OCI-LY1 (cell line): ENCODE measurements at regions not wholly inside any gene's neighbourhood (a gene's known extent, or its start where the extent isn't known, plus 50 kb on each side); places are given as distances from the start of the nearest gene placed in this dataset.
"Not testable (repeated sequence)": the region's sequence is repeated elsewhere in the genome, so short reads cannot be mapped to it uniquely, and the experiment has no call there.

Experiments used
- H2AFZ ChIP-seq: fragments of 200-600 bp; sonication (generic), shearing (Covaris generic); 2 replicates; pipeline ENCODE4 v1.6.0; 2014; ENCODE audit warnings: antibody characterized with exemption, mild to moderate bottlenecking, low read length
- H3F3A ChIP-seq: fragments of 200-600 bp; sonication (generic), shearing (Covaris generic); 2 replicates; pipeline ENCODE4 v1.6.0; 2014; ENCODE audit warnings: mild to moderate bottlenecking, antibody characterized with exemption, low read length, moderate library complexity; ENCODE audit not compliant: insufficient read depth
- H3K27ac ChIP-seq: fragments of 200-600 bp; sonication (generic); 2 replicates; pipeline ENCODE4 v1.5.1; 2014; ENCODE audit warnings: low read length, mixed run types, mild to moderate bottlenecking, low read depth; ENCODE audit not compliant: poor library complexity, severe bottlenecking
- H3K27me3 ChIP-seq: fragments of 200-600 bp; sonication (generic); 2 replicates; pipeline ENCODE4 v1.6.0; 2014; ENCODE audit warnings: antibody characterized with exemption, mild to moderate bottlenecking, low read length, moderate library complexity; ENCODE audit not compliant: insufficient read depth
- H3K36me3 ChIP-seq: fragments of 200-600 bp; sonication (generic); 2 replicates; pipeline ENCODE4 v1.6.1; 2014; ENCODE audit warnings: mild to moderate bottlenecking, antibody characterized with exemption, low read length, moderate library complexity, mixed read lengths; ENCODE audit not compliant: insufficient read depth
- H3K4me1 ChIP-seq: fragments of 200-600 bp; sonication (generic); 2 replicates; pipeline ENCODE4 v1.5.1; 2014; ENCODE audit warnings: mild to moderate bottlenecking, low read length, moderate library complexity; ENCODE audit not compliant: insufficient read depth, severe bottlenecking
- H3K4me2 ChIP-seq: fragments of 200-600 bp; sonication (generic), shearing (Covaris generic); 2 replicates; pipeline ENCODE4 v1.6.1; 2014; ENCODE audit warnings: low read length
- H3K4me3 ChIP-seq: fragments of 200-600 bp; sonication (generic); 2 replicates; pipeline ENCODE4 v1.5.1; 2014; ENCODE audit warnings: low read length, low read depth, mild to moderate bottlenecking, mixed read lengths; ENCODE audit not compliant: poor library complexity, severe bottlenecking
- H3K79me2 ChIP-seq: fragments of 200-600 bp; shearing (Covaris generic); 2 replicates; pipeline ENCODE4 v1.6.1; 2016; ENCODE audit warnings: mixed run types, low read length, mixed read lengths; ENCODE audit not compliant: insufficient read depth
- H3K9ac ChIP-seq: fragments of 200-600 bp; sonication (generic), shearing (Covaris generic); 2 replicates; pipeline ENCODE4 v1.6.1; 2014; ENCODE audit warnings: mild to moderate bottlenecking, low read length, mixed read lengths
- H3K9me2 ChIP-seq: fragments of 200-600 bp; sonication (generic), shearing (Covaris generic); 2 replicates; pipeline ENCODE4 v1.6.1; 2014; ENCODE audit warnings: low read depth, mild to moderate bottlenecking, low read length, mixed read lengths
- H3K9me3 ChIP-seq: fragments of 200-600 bp; shearing (Covaris generic); 2 replicates; pipeline ENCODE4 v1.6.1; 2014; ENCODE audit warnings: low read length, mixed read lengths
- H4K20me1 ChIP-seq: fragments of 200-600 bp; sonication (generic), shearing (Covaris generic); 2 replicates; pipeline ENCODE4 v1.6.0; 2016; ENCODE audit warnings: mild to moderate bottlenecking, low read length; ENCODE audit not compliant: insufficient read depth
- EZH2 ChIP-seq: fragments of 200-600 bp; sonication (generic), shearing (Covaris generic); IDR thresholded peaks from 2 replicates; pipeline ENCODE4 v1.8.0; 2017; ENCODE audit warnings: borderline replicate concordance, mixed run types, mild to moderate bottlenecking, antibody characterized with exemption, low read length, moderate library complexity, mixed read lengths
- TF ChIP-seq, protein P1 (sequence below): fragments of 200-600 bp; sonication (generic), shearing (Covaris generic); IDR thresholded peaks from 2 replicates; pipeline ENCODE4 v1.5.1; 2017; ENCODE audit warnings: mild to moderate bottlenecking, antibody characterized with exemption, low read length, moderate library complexity, mixed read lengths

DNA sequence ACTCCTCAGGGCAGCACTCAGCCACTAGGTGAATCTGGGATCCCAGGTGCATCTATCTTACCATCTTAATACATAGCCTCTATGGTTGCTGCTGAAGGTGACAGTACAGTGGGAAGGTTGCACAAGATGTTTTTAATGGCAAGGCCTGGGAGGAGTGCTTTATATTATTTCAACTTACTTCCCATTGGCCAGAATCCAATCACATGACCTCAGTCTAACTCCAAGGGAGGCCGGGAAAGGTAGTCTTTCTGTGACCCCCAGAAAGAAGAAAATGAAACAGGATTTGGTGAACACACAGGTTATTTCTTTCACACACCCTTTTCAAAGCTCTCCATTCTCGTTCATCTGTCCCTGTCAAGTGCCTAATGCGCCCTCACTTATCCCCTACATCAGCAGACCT lies 189.1 kb upstream of the ATP6AP2 start:
- Histone ChIP-seq H3K27me3 (no peaks in the 10 kb centered on the region), H4K20me1 (no peaks in the 10 kb centered on the region), H2AFZ (no peak overlapping the region), H3K9me2 (no peaks in the 10 kb centered on the region), H3K4me2 (no peak overlapping the region), H3K9ac (no peak overlapping the region), H3K9me3 (no peaks in the 10 kb centered on the region), H3K27ac (no peak overlapping the region), H3K36me3 (no peaks in the 10 kb centered on the region), H3K79me2 (no peaks in the 10 kb centered on the region), H3K4me3 (no peak overlapping the region), H3F3A (no peaks in the 10 kb centered on the region), H3K4me1 (no peaks in the 10 kb centered on the region)
- TF ChIP-seq, protein P1, sequence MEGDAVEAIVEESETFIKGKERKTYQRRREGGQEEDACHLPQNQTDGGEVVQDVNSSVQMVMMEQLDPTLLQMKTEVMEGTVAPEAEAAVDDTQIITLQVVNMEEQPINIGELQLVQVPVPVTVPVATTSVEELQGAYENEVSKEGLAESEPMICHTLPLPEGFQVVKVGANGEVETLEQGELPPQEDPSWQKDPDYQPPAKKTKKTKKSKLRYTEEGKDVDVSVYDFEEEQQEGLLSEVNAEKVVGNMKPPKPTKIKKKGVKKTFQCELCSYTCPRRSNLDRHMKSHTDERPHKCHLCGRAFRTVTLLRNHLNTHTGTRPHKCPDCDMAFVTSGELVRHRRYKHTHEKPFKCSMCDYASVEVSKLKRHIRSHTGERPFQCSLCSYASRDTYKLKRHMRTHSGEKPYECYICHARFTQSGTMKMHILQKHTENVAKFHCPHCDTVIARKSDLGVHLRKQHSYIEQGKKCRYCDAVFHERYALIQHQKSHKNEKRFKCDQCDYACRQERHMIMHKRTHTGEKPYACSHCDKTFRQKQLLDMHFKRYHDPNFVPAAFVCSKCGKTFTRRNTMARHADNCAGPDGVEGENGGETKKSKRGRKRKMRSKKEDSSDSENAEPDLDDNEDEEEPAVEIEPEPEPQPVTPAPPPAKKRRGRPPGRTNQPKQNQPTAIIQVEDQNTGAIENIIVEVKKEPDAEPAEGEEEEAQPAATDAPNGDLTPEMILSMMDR, result no peak
- TF ChIP-seq EZH2, result no peak

DNA sequence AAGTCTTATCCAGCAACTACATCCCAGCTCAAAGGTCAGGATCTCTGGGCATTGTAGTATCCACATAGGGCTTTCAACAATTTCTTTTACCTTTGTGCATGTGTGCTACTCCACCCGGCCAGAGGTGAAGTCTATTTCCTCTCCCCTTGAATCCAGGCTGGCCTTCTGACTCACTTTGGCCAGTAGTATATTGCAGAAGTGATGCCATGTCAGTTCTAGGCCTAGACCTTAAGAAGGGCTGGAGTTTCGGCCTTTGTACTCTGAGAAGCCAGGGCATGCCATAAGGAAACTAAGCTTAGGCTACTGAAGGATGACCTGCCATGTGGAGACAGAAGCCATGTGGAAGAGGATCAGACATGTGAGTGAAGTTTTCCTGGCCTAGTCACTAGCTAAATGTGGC lies 191.2 kb upstream of the ATP6AP2 start:
- H3K36me3 ChIP-seq, result no peaks in the 10 kb centered on the region
- H3K27ac ChIP-seq, result no peak overlapping the region
- no peak for TF ChIP-seq EZH2
- TF ChIP-seq, protein P1, result no peak
- H3K27me3 ChIP-seq, result no peaks in the 10 kb centered on the region
- H3K9me3 ChIP-seq, result no peaks in the 10 kb centered on the region
- no peaks in the 10 kb centered on the region for H3K4me1 ChIP-seq
- H3K9ac ChIP-seq, result no peak overlapping the region
- H2AFZ ChIP-seq, result no peak overlapping the region
- H3K4me3 ChIP-seq, result no peak overlapping the region
- no peak overlapping the region for H3K4me2 ChIP-seq
- H4K20me1 ChIP-seq, result no peaks in the 10 kb centered on the region
- H3K9me2 ChIP-seq, result no peaks in the 10 kb centered on the region
- H3F3A ChIP-seq, result no peaks in the 10 kb centered on the region
- no peaks in the 10 kb centered on the region for H3K79me2 ChIP-seq

DNA sequence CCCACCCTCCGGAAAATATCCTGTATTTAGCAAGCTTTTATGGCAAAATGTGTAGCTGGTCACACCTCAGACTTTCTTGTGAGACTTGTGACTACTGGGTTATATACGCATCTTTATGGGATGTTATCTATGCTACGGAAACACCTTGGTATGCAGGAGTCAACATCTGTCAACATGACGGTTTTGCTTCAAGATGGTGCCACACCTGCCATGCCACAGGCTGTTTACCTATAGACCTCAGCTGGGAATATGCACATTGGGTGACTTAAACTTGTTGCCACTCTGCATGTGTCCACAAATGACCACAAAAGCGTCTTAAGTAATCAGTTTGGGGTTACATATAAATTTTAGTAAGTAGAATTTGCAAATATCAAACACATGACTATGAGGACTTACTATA lies 192.3 kb upstream of the ATP6AP2 start:
- TF ChIP-seq EZH2, result no peak
- TF ChIP-seq, protein P1, result no peak
- Histone ChIP-seq H2AFZ (no peak overlapping the region), H3K9me2 (no peaks in the 10 kb centered on the region), H3K4me2 (no peak overlapping the region), H3K4me3 (no peak overlapping the region), H3K79me2 (no peaks in the 10 kb centered on the region), H3K27ac (no peak overlapping the region), H3K9me3 (no peaks in the 10 kb centered on the region), H3K36me3 (no peaks in the 10 kb centered on the region), H4K20me1 (no peaks in the 10 kb centered on the region), H3K27me3 (no peaks in the 10 kb centered on the region), H3K9ac (no peak overlapping the region), H3F3A (no peaks in the 10 kb centered on the region), H3K4me1 (no peaks in the 10 kb centered on the region)

DNA sequence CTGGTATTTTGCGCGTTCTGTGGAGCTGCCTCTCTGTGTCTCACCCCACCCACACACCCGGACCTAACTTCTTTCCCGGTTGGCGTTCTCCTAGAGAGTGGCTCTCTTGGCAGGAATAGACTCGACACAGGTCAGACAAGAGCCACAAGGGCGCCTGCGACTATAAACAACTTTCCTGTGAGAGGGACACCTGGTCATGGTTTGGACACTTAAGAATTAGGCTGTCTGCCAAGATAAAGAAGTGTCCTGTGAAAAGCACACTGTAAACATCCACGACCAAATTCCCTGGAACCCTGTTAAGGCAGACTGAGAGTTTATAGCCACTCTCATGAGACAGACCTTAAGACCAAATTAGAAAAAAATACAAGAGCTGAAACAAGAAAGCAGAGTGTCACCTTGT lies 192.9 kb upstream of the ATP6AP2 start:
- not testable (repeated sequence) for H3K4me1 ChIP-seq, H3K9ac ChIP-seq, H3K4me3 ChIP-seq, H3K36me3 ChIP-seq, H3K27ac ChIP-seq, H3K4me2 ChIP-seq, H2AFZ ChIP-seq, H3K27me3 ChIP-seq, H3F3A ChIP-seq, H3K79me2 ChIP-seq, H3K9me2 ChIP-seq, H4K20me1 ChIP-seq, H3K9me3 ChIP-seq

DNA sequence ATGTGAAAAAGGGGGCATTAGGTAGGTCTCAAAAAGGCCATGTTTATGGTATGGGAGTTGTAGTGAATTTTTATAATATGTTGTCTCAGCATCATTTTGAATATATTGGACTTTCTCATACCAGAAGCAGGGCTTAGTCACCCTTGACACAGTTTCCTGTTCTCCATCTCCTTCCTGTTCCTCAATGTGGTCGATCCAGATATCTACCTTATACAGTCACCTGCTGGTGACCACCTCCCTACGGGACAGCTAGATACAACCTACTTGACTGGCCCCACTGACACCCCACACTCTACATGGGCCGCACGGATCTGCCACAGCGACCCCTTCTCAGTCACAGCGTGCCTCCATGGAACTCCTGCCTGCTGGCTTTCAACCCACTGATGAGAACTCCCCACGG lies 193.5 kb upstream of the ATP6AP2 start:
- not testable (repeated sequence) for H2AFZ ChIP-seq, H3K79me2 ChIP-seq, H3K36me3 ChIP-seq, H3K9me3 ChIP-seq, H3K27me3 ChIP-seq, H3K4me2 ChIP-seq, H4K20me1 ChIP-seq, H3F3A ChIP-seq, H3K9ac ChIP-seq, H3K4me3 ChIP-seq, H3K4me1 ChIP-seq, H3K9me2 ChIP-seq, H3K27ac ChIP-seq
